ENCODE measurements at regions not wholly inside any gene's neighbourhood (a gene's known extent, or its start where the extent isn't known, plus 50 kb on each side); places are given as distances from the start of the nearest gene placed in this dataset.

DNA sequence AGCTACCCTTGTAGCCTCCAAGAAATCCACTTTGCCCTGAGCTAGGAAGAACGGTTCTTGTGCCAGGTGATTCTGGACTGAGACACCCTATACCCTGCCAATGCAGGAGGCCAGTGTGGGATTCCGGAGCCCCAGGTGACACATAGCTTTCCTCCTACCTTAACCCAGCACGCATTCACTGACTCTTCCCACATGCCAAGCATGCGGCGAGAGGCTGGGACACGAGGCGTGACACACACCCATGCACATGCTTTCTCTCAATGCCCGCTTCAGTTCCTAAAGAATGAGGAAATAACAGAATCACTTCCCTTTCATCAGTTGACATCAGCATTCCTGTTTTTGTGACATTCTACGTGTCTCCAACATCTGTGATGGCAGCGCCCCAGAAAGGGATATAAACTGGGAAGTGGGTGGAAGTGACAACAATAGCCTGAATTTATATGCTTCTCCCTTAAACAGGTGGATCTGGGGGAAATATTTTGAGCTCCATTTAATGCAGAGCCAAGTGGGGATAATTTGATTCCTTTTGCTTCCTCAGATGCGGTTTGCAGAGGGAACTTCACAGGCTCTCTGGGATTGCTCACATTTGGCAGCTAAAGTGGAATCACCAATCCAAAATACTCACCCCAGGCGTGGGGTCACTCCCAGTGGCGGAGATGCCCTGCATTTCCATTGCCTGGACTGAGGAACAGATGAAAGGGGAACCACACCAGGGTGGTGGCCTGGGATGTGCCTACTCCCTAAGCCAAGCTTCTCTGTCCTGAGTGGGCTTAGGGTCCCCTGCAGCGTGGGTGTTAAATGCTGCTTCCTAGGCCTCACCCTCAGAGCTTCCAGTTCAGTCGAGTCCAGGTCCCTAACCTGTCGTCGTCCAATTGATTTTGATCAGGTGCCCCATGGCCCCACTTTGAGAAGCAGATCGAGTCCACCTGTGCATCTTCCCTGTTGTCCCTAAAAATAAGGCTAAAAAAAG, 445.1 kb downstream of the SIPA1L2 start:
- Histone ChIP-seq H3K9me3 (ENCODE audit: control insufficient read depth, low read length) (no peaks in the 10 kb centered on the region), H3K4me1 (ENCODE audit: control insufficient read depth, insufficient read depth, low read length) (peaks cover 5% of the 10 kb centered on the region), H3K27me3 (ENCODE audit: control insufficient read depth, insufficient read depth, low read length, poor library complexity, severe bottlenecking) (no peaks in the 10 kb centered on the region), H3K27ac (ENCODE audit: low read depth, low read length) (no peak overlapping the region), H3K36me3 (ENCODE audit: control insufficient read depth, insufficient read depth, low read length) (no peaks in the 10 kb centered on the region), H3K9ac (ENCODE audit: extremely low read depth, low read length, poor library complexity, severe bottlenecking) (no peak overlapping the region), H3K4me3 (ENCODE audit: low read length) (no peak overlapping the region)
- TF ChIP-seq, protein P1, sequence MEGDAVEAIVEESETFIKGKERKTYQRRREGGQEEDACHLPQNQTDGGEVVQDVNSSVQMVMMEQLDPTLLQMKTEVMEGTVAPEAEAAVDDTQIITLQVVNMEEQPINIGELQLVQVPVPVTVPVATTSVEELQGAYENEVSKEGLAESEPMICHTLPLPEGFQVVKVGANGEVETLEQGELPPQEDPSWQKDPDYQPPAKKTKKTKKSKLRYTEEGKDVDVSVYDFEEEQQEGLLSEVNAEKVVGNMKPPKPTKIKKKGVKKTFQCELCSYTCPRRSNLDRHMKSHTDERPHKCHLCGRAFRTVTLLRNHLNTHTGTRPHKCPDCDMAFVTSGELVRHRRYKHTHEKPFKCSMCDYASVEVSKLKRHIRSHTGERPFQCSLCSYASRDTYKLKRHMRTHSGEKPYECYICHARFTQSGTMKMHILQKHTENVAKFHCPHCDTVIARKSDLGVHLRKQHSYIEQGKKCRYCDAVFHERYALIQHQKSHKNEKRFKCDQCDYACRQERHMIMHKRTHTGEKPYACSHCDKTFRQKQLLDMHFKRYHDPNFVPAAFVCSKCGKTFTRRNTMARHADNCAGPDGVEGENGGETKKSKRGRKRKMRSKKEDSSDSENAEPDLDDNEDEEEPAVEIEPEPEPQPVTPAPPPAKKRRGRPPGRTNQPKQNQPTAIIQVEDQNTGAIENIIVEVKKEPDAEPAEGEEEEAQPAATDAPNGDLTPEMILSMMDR (conservative IDR thresholded peaks at IDR 0.05) = no peak
- H3K27ac Mint-ChIP-seq = no peak overlapping the region
- no peaks in the 10 kb centered on the region for H3K36me3 Mint-ChIP-seq (ENCODE audit: low read depth)
- peaks cover 31% of the 10 kb centered on the region for H3K27me3 Mint-ChIP-seq (ENCODE audit: insufficient read depth)
- DNase-seq = peak; percentile 33
- no peak overlapping the region for H3K4me3 Mint-ChIP-seq
- H3K4me1 Mint-ChIP-seq = peaks cover 19% of the 10 kb centered on the region
- H3K9me3 Mint-ChIP-seq = no peaks in the 10 kb centered on the region
- WGBS, 2 experiments (ENCODE audit: insufficient coverage in 1 of 2, insufficient read length in 1 of 2) = 88 to 96% methylated on average over 13 to 18 of the region's 18 CpGs

DNA sequence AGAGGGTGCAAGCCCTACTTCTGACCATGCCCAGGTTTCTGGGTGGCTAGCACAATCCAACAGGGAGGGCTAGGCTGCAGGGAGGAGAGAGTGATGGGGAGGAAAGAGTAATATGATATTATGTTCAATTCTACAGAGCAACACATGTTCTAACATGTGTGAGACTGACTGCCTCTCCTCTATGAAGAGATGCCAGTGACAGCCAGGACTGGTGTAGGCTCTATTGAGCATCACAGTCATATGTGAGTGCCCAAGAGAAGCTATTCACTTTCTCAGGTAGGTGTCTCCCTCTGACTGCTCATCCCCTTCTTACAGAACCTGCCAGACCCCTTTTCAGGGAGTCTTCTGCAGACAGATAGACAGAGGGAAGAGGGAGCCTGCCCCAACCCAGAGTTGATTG, 446.1 kb downstream of the SIPA1L2 start:
- Mint-ChIP-seq H3K27ac (no peak overlapping the region), H3K4me3 (no peak overlapping the region), H3K4me1 (peaks cover 26% of the 10 kb centered on the region), H3K27me3 (ENCODE audit: insufficient read depth) (peaks cover 31% of the 10 kb centered on the region), H3K9me3 (no peaks in the 10 kb centered on the region), H3K36me3 (ENCODE audit: low read depth) (no peaks in the 10 kb centered on the region)
- Histone ChIP-seq H3K4me1 (ENCODE audit: control insufficient read depth, insufficient read depth, low read length) (peaks cover 5% of the 10 kb centered on the region), H3K9ac (ENCODE audit: extremely low read depth, low read length, poor library complexity, severe bottlenecking) (no peak overlapping the region), H3K36me3 (ENCODE audit: control insufficient read depth, insufficient read depth, low read length) (no peaks in the 10 kb centered on the region), H3K27ac (ENCODE audit: low read depth, low read length) (no peak overlapping the region), H3K27me3 (ENCODE audit: control insufficient read depth, insufficient read depth, low read length, poor library complexity, severe bottlenecking) (no peaks in the 10 kb centered on the region), H3K9me3 (ENCODE audit: control insufficient read depth, low read length) (no peaks in the 10 kb centered on the region), H3K4me3 (ENCODE audit: low read length) (no peak overlapping the region)
- TF ChIP-seq, protein P1 (conservative IDR thresholded peaks at IDR 0.05) = peak; percentile 54
- DNase-seq = peak; percentile 32

DNA sequence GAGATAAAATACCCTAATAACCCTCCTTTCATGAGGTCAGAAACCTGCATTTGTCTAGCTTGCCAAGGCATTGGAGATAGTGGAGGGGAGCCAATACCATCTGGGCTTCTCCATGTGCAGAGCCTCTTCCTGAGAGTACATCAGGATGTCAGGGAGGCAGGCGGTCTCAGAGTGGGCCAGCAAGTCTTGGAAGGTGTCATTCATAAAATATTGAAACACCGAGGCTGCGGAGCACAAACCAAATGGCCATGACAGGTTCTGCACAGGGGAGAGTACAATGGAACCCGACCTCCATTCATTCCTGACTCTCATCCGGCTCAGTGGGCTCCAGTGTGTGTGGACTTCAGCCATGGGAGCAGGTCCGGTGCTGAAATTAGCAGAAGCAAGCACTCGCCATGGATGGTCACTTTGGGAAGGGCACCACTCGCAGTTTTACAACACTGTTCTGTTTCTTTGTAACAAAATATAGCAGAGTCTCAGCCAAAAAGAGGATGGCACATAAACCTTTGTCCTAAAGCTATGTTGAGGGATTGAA, 446.6 kb downstream of the SIPA1L2 start:
- Mint-ChIP-seq H3K9me3 (no peaks in the 10 kb centered on the region), H3K4me1 (peaks cover 24% of the 10 kb centered on the region), H3K27ac (no peak overlapping the region), H3K4me3 (no peak overlapping the region), H3K36me3 (ENCODE audit: low read depth) (no peaks in the 10 kb centered on the region), H3K27me3 (ENCODE audit: insufficient read depth) (peaks cover 32% of the 10 kb centered on the region)
- H3K27me3 ChIP-seq (ENCODE audit: control insufficient read depth, insufficient read depth, low read length, poor library complexity, severe bottlenecking) = no peaks in the 10 kb centered on the region
- no peaks in the 10 kb centered on the region for H3K9me3 ChIP-seq (ENCODE audit: control insufficient read depth, low read length)
- 83% methylated on average over 7 to 8 of the region's 8 CpGs for WGBS, 2 experiments (ENCODE audit: insufficient coverage in 1 of 2, insufficient read length in 1 of 2)
- TF ChIP-seq, protein P1 (conservative IDR thresholded peaks at IDR 0.05) = no peak
- no peak overlapping the region for H3K27ac ChIP-seq (ENCODE audit: low read depth, low read length)
- peak; percentile 32 for DNase-seq
- no peak overlapping the region for H3K4me3 ChIP-seq (ENCODE audit: low read length)
- H3K4me1 ChIP-seq (ENCODE audit: control insufficient read depth, insufficient read depth, low read length) = peaks cover 5% of the 10 kb centered on the region
- H3K9ac ChIP-seq (ENCODE audit: extremely low read depth, low read length, poor library complexity, severe bottlenecking) = no peak overlapping the region
- no peaks in the 10 kb centered on the region for H3K36me3 ChIP-seq (ENCODE audit: control insufficient read depth, insufficient read depth, low read length)

All from endodermal cell (in vitro differentiated cells).